T-cell (primary cell): ENCODE measurements at regions not wholly inside any gene's neighbourhood (a gene's known extent, or its start where the extent isn't known, plus 50 kb on each side); places are given as distances from the start of the nearest gene placed in this dataset.

Source experiments
- ATAC-seq, 4 experiments: fragments of 200-7000 bp in 3 of 4; fragments of 150-1000 bp in 1 of 4; cut with Tn5 transposase; replicated peaks in 1 of 4; 1 replicate in 3 of 4; 2 replicates in 1 of 4; pipeline ENCODE4 v1.10.0; 2021; ENCODE audit warnings: moderate library complexity in 3 of 4, mild to moderate bottlenecking in 2 of 4, moderate number of reproducible peaks in 1 of 4
- CTCF ChIA-PET, 2 donors: fragments of 300-600 bp; sonication (Branson Sonifier 250); formaldehyde crosslinking; loops; one replicate each; lab custom pipeline; 2022; ENCODE audit warnings: antibody characterized with exemption in 2 of 2; lab: Charles Lee
- POLR2A ChIA-PET, 2 donors: fragments of 300-600 bp; sonication (Branson Sonifier 250); formaldehyde crosslinking; loops; one replicate each; lab custom pipeline; 2022; ENCODE audit warnings: antibody characterized with exemption in 2 of 2; lab: Charles Lee
- DNase-seq, 35 experiments: peaks; one replicate each; pipeline versions ENCODE4 v3.0.0 to v3.0.0-alpha.2; 2013 to 2023
- H3K27ac ChIP-seq: one replicate; pipeline ENCODE4 v1.5.1; 2013; ENCODE audit warnings: low read length
- H3K27me3 ChIP-seq, 2 experiments: replicated peaks in 1 of 2; 1 replicate in 1 of 2; 2 replicates in 1 of 2; pipeline versions ENCODE4 v1.6.1 to v1.7.0; 2013; ENCODE audit warnings: low read length in 1 of 2, mixed read lengths in 1 of 2; ENCODE audit not compliant: control insufficient read depth in 2 of 2, insufficient read depth in 2 of 2; ENCODE audit errors: extremely low read depth in 1 of 2
- H3K36me3 ChIP-seq, 2 donors: 1 replicate in 1 of 2; 2 replicates in 1 of 2; pipeline versions ENCODE4 v1.6.1 to v1.7.0; 2013; ENCODE audit warnings: low read length in 1 of 2; ENCODE audit not compliant: control insufficient read depth in 2 of 2, insufficient read depth in 1 of 2; ENCODE audit errors: extremely low read depth in 1 of 2
- H3K4me1 ChIP-seq, 2 experiments: 1 replicate in 1 of 2; 2 replicates in 1 of 2; pipeline versions ENCODE4 v1.6.1 to v1.7.0; 2013; ENCODE audit warnings: low read length in 2 of 2, mixed read lengths in 1 of 2; ENCODE audit not compliant: insufficient read depth in 2 of 2, control insufficient read depth in 1 of 2; ENCODE audit errors: extremely low read depth in 1 of 2
- H3K4me3 ChIP-seq, 2 donors: 1 replicate in 1 of 2; 2 replicates in 1 of 2; pipeline versions ENCODE4 v1.5.1 to v1.7.0; 2013; ENCODE audit warnings: mild to moderate bottlenecking in 2 of 2, low read length in 1 of 2, moderate library complexity in 1 of 2; ENCODE audit not compliant: control insufficient read depth in 1 of 2; ENCODE audit errors: extremely low read depth in 1 of 2
- H3K9me3 ChIP-seq: 2 replicates; pipeline ENCODE4 v1.7.0; 2013
- H3K27ac Mint-ChIP-seq, 2 donors: one replicate each; pipeline ENCODE4 v1.8.0; 2020 to 2021; ENCODE audit warnings: mild to moderate bottlenecking in 2 of 2, mixed read lengths in 2 of 2
- H3K27me3 Mint-ChIP-seq, 2 donors: one replicate each; pipeline ENCODE4 v1.8.0; 2021 to 2022; ENCODE audit warnings: mixed read lengths in 2 of 2
- H3K36me3 Mint-ChIP-seq: one replicate; pipeline ENCODE4 v1.8.0; 2021; ENCODE audit warnings: mixed read lengths
- H3K4me1 Mint-ChIP-seq, 3 donors: one replicate each; pipeline ENCODE4 v1.8.0; 2020 to 2022; ENCODE audit warnings: mixed read lengths in 3 of 3, mild to moderate bottlenecking in 1 of 3
- H3K4me3 Mint-ChIP-seq, 3 donors: one replicate each; pipeline ENCODE4 v1.8.0; 2020 to 2022; ENCODE audit warnings: mild to moderate bottlenecking in 3 of 3, mixed read lengths in 3 of 3, moderate library complexity in 3 of 3
- H3K9me3 Mint-ChIP-seq, 3 donors: one replicate each; pipeline ENCODE4 v1.8.0; 2020 to 2022; ENCODE audit warnings: mixed read lengths in 3 of 3
- WGBS: methylation state at CpG from one replicate; pipeline ENCODE4 v1.1.5; 2013; ENCODE audit warnings: missing lambda C conversion rate; ENCODE audit not compliant: insufficient coverage; 5-methylcytosine and 5-hydroxymethylcytosine counted together

- DNase-seq (no peak), ATAC-seq (no peak)
- Histone ChIP-seq H3K4me3 (no peak overlapping the region), H3K36me3 (no peaks in the 10 kb centered on the region), H3K4me1 (no peaks in the 10 kb centered on the region), H3K27me3 (no peaks in the 10 kb centered on the region), H3K9me3 (no peaks in the 10 kb centered on the region), H3K27ac (no peak overlapping the region)
- Mint-ChIP-seq H3K27ac (no peak overlapping the region), H3K4me1 (no peaks in the 10 kb centered on the region), H3K36me3 (no peaks in the 10 kb centered on the region), H3K9me3 (peaks cover 0 to 5% (median 0%) of the 10 kb centered on the region in 3 donors), H3K4me3 (no peak overlapping the region), H3K27me3 (no peaks in the 10 kb centered on the region)
- POLR2A ChIA-PET, result no interaction called here
- no CpG with 5 or more reads among the region's 9 CpGs for WGBS
- CTCF ChIA-PET, result no interaction called here
These were observed 166.7 kb downstream of the FAT4 start for GRCh38 chr4:125481334-125482045.

DNA sequence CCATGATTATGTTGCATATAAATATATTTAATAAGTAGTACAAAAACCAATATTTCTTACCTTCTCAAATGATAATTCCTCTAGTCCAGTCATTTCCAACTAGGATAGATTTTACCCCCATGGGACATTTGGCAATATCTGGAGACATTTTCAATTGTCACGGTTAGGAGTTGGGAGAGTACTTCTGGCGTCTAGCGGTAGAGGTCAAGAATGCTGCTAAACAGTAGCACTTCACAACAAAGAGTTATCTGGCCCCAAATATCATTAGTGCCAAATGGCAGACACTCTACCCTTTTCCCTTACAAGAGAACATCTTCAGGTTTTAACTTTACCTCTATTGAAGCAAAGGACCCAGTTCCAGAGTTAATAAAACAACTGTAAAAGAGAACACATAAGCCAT lies 168.1 kb downstream of the FAT4 start:
- Mint-ChIP-seq H3K4me3 (no peak overlapping the region), H3K27me3 (no peaks in the 10 kb centered on the region), H3K4me1 (no peaks in the 10 kb centered on the region), H3K9me3 (peaks cover 0 to 5% (median 0%) of the 10 kb centered on the region in 3 donors), H3K36me3 (no peaks in the 10 kb centered on the region), H3K27ac (no peak overlapping the region)
- Histone ChIP-seq H3K9me3 (no peaks in the 10 kb centered on the region), H3K27ac (no peak overlapping the region), H3K27me3 (no peaks in the 10 kb centered on the region), H3K4me1 (no peaks in the 10 kb centered on the region), H3K36me3 (no peaks in the 10 kb centered on the region), H3K4me3 (no peak overlapping the region)
- DNase-seq, result no peak
- no CpG with 5 or more reads among the region's 3 CpGs for WGBS
- POLR2A ChIA-PET, result no interaction called here
- ATAC-seq, result no peak
- CTCF ChIA-PET, result no interaction called here

DNA sequence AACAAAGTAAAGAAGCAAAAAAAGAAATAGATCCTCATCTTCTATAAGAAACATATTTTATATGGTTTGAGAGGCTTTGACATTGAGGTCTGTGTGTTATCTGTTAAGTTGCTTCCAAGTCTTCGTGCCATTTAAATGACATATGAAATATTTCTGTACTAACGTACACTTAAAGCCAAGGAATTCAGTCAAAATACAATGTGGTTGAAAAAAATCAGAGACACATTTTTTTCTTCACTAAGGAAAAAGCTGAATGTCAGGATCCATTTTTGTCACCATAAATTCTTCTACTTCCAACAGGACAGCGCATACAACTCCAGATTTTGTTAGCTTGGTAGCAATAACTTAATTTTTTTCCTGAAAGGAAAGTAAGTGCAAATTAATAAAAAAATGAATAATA lies 168.5 kb downstream of the FAT4 start:
- Mint-ChIP-seq H3K27me3 (no peaks in the 10 kb centered on the region), H3K9me3 (peaks cover 2 to 9% (median 3%) of the 10 kb centered on the region in 3 donors), H3K4me1 (no peaks in the 10 kb centered on the region), H3K27ac (no peak overlapping the region), H3K36me3 (no peaks in the 10 kb centered on the region), H3K4me3 (no peak overlapping the region)
- H3K4me1 ChIP-seq, result no peaks in the 10 kb centered on the region
- no CpG with 5 or more reads among the region's 3 CpGs for WGBS
- no peaks in the 10 kb centered on the region for H3K36me3 ChIP-seq
- no peak overlapping the region for H3K4me3 ChIP-seq
- no peak for ATAC-seq
- H3K27me3 ChIP-seq, result no peaks in the 10 kb centered on the region
- ChIA-PET CTCF (interaction anchor here in 1 of 2 donors (0.6 kb wide), 2 partner anchors 8 to 1533 kb away, joined by 4 to 9 read pairs; no protein-coding TSS in a partner anchor), POLR2A (no interaction called here)
- no peak overlapping the region for H3K27ac ChIP-seq
- no peak for DNase-seq
- no peaks in the 10 kb centered on the region for H3K9me3 ChIP-seq

DNA sequence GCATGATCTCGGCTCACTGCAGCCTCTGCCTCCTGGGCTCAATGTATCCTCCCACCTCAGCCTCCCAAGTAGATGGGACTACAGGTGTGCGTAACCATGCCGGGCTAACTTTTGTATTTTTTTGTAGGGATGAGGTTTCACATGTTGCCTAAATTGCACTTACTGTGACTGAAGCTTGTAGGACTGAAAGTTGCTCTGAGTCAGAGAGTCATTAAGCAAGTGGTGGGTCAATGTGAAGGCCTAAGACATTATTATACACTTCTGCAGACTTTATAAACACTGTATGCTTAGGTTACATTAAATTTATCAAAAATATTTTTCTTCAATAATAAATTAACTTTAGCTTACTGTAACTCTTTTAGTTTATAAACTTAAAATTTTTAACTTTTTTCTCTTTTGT lies 170.2 kb downstream of the FAT4 start:
- no peak overlapping the region for H3K4me3 Mint-ChIP-seq

DNA sequence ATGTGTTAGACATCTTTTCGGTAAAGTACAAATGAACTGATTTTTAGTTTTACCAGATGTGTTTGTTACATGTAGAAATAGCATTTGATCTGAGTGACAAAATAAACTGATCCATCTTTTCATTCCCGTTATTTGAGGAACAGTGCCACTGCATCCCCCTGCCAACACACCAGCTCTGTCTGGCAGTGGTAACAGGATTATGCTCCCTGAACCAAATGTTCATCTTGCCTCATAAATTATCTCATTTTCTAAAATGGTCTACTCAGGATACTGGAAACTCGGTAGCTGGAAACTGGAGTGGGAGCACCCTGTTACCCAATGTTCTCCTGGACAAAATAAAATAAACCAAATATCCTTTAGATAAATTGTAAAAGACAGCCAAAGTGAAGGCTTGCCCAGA lies 171.6 kb downstream of the FAT4 start:
- ChIA-PET CTCF (no interaction called here), POLR2A (no interaction called here)
- ATAC-seq (no peak), DNase-seq (no peak)
- Histone ChIP-seq H3K4me3 (no peak overlapping the region), H3K4me1 (no peaks in the 10 kb centered on the region), H3K9me3 (no peaks in the 10 kb centered on the region), H3K27me3 (no peaks in the 10 kb centered on the region), H3K27ac (no peak overlapping the region), H3K36me3 (no peaks in the 10 kb centered on the region)
- H3K27me3 Mint-ChIP-seq, result no peaks in the 10 kb centered on the region
- H3K9me3 Mint-ChIP-seq, result peaks cover 7 to 8% (median 8%) of the 10 kb centered on the region in 3 donors
- no peak overlapping the region for H3K4me3 Mint-ChIP-seq
- no peaks in the 10 kb centered on the region for H3K4me1 Mint-ChIP-seq
- H3K36me3 Mint-ChIP-seq, result no peaks in the 10 kb centered on the region
- 60% methylated on average over 1 of the region's 3 CpGs for WGBS
- H3K27ac Mint-ChIP-seq, result no peak overlapping the region

More for the DNA sequence above, 170.2 kb downstream of the FAT4 start:
- Histone ChIP-seq H3K4me1 (no peaks in the 10 kb centered on the region), H3K27ac (no peak overlapping the region), H3K9me3 (no peaks in the 10 kb centered on the region), H3K36me3 (no peaks in the 10 kb centered on the region), H3K4me3 (no peak overlapping the region), H3K27me3 (no peaks in the 10 kb centered on the region)
- H3K9me3 Mint-ChIP-seq, result peaks cover 3 to 8% (median 6%) of the 10 kb centered on the region in 3 donors
- WGBS, result no CpG with 5 or more reads among the region's 3 CpGs
- DNase-seq (no peak), ATAC-seq (no peak)
- H3K4me1 Mint-ChIP-seq, result no peaks in the 10 kb centered on the region
- ChIA-PET CTCF (no interaction called here), POLR2A (no interaction called here)
- H3K27ac Mint-ChIP-seq, result no peak overlapping the region
- H3K27me3 Mint-ChIP-seq, result no peaks in the 10 kb centered on the region
- no peaks in the 10 kb centered on the region for H3K36me3 Mint-ChIP-seq

DNA sequence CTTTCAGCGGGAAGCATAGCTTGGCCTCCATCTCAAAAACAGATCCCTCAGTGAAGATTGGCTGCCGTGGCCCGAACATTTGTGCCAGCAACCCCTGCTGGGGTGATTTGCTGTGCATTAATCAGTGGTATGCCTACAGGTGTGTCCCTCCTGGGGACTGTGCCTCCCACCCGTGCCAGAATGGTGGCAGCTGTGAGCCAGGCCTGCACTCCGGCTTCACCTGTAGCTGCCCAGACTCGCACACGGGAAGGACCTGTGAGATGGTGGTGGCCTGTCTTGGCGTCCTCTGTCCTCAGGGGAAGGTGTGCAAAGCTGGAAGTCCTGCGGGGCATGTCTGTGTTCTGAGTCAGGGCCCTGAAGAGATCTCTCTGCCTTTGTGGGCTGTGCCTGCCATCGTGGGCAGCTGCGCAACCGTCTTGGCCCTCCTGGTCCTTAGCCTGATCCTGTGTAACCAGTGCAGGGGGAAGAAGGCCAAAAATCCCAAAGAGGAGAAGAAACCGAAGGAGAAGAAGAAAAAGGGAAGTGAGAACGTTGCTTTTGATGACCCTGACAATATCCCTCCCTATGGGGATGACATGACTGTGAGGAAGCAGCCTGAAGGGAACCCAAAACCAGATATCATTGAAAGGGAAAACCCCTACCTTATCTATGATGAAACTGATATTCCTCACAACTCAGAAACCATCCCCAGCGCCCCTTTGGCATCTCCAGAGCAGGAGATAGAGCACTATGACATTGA lies 175.4 kb downstream of the FAT4 start:
- CTCF ChIA-PET, result interaction anchor here in 1 of 2 donors (0.6 kb wide), 1 partner anchor 116 kb away, joined by 3 read pairs; no protein-coding TSS in a partner anchor
- WGBS, result 77% methylated on average over 12 of the region's 15 CpGs
- Mint-ChIP-seq H3K36me3 (no peaks in the 10 kb centered on the region), H3K27ac (no peak overlapping the region), H3K4me1 (no peaks in the 10 kb centered on the region), H3K4me3 (no peak overlapping the region), H3K27me3 (no peaks in the 10 kb centered on the region), H3K9me3 (peaks cover 8 to 11% (median 10%) of the 10 kb centered on the region in 3 donors)
- H3K36me3 ChIP-seq, result no peaks in the 10 kb centered on the region
- no peaks in the 10 kb centered on the region for H3K27me3 ChIP-seq
- ATAC-seq (no peak), DNase-seq (no peak)
- H3K9me3 ChIP-seq, result no peaks in the 10 kb centered on the region
- POLR2A ChIA-PET, result no interaction called here
- no peak overlapping the region for H3K4me3 ChIP-seq
- no peak overlapping the region for H3K27ac ChIP-seq
- no peaks in the 10 kb centered on the region for H3K4me1 ChIP-seq
